ENCODE measurements at regions not wholly inside any gene's neighbourhood (a gene's known extent, or its start where the extent isn't known, plus 50 kb on each side); places are given as distances from the start of the nearest gene placed in this dataset.
A peak's percentile ranks its signal among the peaks of the same experiment; 100 is the strongest.
"Not testable (repeated sequence)": the region's sequence is repeated elsewhere in the genome, so short reads cannot be mapped to it uniquely, and the experiment has no call there.

DNA sequence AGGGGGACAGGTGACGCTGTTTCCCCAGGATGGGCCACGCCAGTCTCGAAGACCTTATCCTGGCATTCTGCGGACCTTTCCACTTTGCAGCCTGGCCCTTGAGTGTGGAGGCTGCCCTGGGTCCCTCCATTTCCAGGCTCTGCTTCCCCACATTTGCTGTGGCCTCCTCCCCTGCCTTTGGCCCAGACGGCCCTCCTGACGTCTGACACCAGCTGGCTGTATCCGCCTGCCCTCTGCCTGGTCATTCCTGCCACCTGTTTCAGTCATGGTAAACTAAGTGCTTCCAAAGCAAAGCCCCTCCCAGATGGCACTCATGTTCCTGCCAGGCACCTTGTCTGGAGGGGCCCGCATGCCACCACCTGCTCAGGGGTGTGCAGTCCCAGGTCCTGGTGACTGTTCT lies 95.1 kb downstream of the ASB1 start:
- Histone ChIP-seq H3K4me1 (ENCODE audit: control insufficient read depth, insufficient read depth, low read length) (peaks cover 20% of the 10 kb centered on the region), H3K27me3 (replicated peaks; ENCODE audit: control insufficient read depth, insufficient read depth, low read length) (no peaks in the 10 kb centered on the region), H3K4me3 (ENCODE audit: low read length) (no peak overlapping the region), H3K9ac (ENCODE audit: low read length) (no peak overlapping the region), H3K9me3 (ENCODE audit: control insufficient read depth, low read length) (peaks cover 12% of the 10 kb centered on the region), H3K36me3 (ENCODE audit: control insufficient read depth, insufficient read depth, low read length, severe bottlenecking) (no peaks in the 10 kb centered on the region)
- no peak for DNase-seq (ENCODE audit: low read depth)

- peak; percentile 4 for DNase-seq (ENCODE audit: low read depth)
- Histone ChIP-seq H3K36me3 (ENCODE audit: control insufficient read depth, insufficient read depth, low read length, severe bottlenecking) (no peaks in the 10 kb centered on the region), H3K9ac (ENCODE audit: low read length) (no peak overlapping the region), H3K9me3 (ENCODE audit: control insufficient read depth, low read length) (no peaks in the 10 kb centered on the region), H3K4me3 (ENCODE audit: low read length) (no peak overlapping the region), H3K4me1 (ENCODE audit: control insufficient read depth, insufficient read depth, low read length) (peaks cover 14% of the 10 kb centered on the region), H3K27me3 (replicated peaks; ENCODE audit: control insufficient read depth, insufficient read depth, low read length) (no peaks in the 10 kb centered on the region)
Observed at GRCh38 chr2:238523158-238524110, 96.7 kb downstream of the ASB1 start.

DNA sequence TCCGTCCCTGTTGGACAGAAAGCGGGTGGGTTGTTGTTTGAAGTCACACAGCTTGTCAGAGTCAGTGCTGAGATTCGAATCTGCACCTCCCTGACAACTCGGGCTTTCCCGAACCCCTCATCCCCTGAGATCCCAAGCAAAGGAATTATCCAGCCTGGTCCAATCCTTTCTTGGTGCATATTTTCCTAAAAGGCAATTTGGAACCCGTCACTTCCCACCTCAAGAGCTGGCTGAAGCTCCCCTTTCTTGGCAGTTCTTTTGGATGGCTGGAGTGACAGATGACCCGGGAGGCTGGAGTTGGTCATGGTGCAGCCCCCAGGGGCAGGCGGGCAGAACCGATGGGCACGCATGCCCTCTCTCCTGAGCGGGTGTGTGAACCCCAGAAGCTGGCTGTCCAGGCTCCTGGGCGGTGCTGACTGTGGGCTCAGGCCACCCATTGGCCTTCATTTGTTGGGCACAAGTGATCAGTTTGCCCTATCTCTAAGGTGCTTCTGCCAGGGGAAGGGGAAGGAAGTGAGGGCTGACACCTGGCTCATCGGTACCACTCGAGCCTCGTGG lies 97.8 kb downstream of the ASB1 start:
- no peaks in the 10 kb centered on the region for H3K36me3 ChIP-seq (ENCODE audit: control insufficient read depth, insufficient read depth, low read length, severe bottlenecking)
- DNase-seq (ENCODE audit: low read depth) = no peak

DNA sequence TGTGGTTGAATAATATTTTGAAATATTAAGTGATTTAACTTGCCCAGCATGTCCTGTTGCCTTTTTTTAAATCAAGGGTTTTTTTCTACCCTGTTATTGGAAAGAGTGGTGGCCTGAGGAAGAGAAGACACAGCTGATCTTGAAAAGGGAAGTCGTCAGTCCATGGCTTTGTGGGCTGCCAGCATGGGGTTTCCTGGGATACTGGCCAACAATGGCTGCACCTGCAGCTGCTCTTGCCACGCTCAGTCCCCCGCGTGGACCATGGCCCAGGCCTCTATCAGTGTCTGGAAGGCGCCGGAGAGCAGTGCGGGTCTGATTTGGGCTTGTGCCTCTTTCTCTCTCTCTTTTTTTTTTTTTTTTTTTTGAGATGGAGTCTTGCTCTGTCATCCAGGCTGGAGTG lies 99.3 kb downstream of the ASB1 start:
- H3K9ac ChIP-seq (ENCODE audit: low read length) = no peak overlapping the region
- H3K4me1 ChIP-seq (ENCODE audit: control insufficient read depth, insufficient read depth, low read length) = peaks cover 6% of the 10 kb centered on the region
- H3K4me3 ChIP-seq (ENCODE audit: low read length) = no peak overlapping the region
- no peaks in the 10 kb centered on the region for H3K27me3 ChIP-seq (replicated peaks; ENCODE audit: control insufficient read depth, insufficient read depth, low read length)
- no peaks in the 10 kb centered on the region for H3K9me3 ChIP-seq (ENCODE audit: control insufficient read depth, low read length)
- no peak for DNase-seq (ENCODE audit: low read depth)
- H3K36me3 ChIP-seq (ENCODE audit: control insufficient read depth, insufficient read depth, low read length, severe bottlenecking) = no peaks in the 10 kb centered on the region

More for the DNA sequence above, 97.8 kb downstream of the ASB1 start:
- Histone ChIP-seq H3K27me3 (replicated peaks; ENCODE audit: control insufficient read depth, insufficient read depth, low read length) (no peaks in the 10 kb centered on the region), H3K9me3 (ENCODE audit: control insufficient read depth, low read length) (no peaks in the 10 kb centered on the region), H3K4me3 (ENCODE audit: low read length) (no peak overlapping the region), H3K4me1 (ENCODE audit: control insufficient read depth, insufficient read depth, low read length) (peaks cover 6% of the 10 kb centered on the region), H3K9ac (ENCODE audit: low read length) (no peak overlapping the region)

DNA sequence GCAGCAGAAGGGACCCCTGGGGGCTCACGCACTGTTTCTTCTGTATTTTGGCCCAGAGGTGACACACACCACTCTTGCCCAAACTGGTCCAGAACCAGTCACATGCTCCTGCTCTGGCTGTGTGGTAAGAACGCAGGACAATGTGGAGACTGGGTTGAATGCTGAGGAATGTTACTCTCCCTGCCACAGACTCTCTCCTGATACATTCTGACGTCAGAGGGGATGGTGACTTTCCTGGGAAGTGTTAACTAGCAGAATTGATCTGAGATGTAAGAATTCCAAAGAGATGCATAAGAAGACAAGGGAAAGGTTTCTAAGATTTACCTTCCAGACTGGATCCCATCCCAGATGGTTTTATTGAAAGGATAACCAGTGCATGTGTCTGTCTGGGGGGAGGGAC lies 100.8 kb downstream of the ASB1 start:
- peak; percentile 31 for DNase-seq (ENCODE audit: low read depth)
- peaks cover 7% of the 10 kb centered on the region for H3K9me3 ChIP-seq (ENCODE audit: control insufficient read depth, low read length)
- no peaks in the 10 kb centered on the region for H3K27me3 ChIP-seq (replicated peaks; ENCODE audit: control insufficient read depth, insufficient read depth, low read length)
- peaks cover 6% of the 10 kb centered on the region for H3K4me1 ChIP-seq (ENCODE audit: control insufficient read depth, insufficient read depth, low read length)
- no peak overlapping the region for H3K4me3 ChIP-seq (ENCODE audit: low read length)
- no peaks in the 10 kb centered on the region for H3K36me3 ChIP-seq (ENCODE audit: control insufficient read depth, insufficient read depth, low read length, severe bottlenecking)
- H3K9ac ChIP-seq (ENCODE audit: low read length) = no peak overlapping the region

- Histone ChIP-seq H3K9me3 (ENCODE audit: control insufficient read depth, low read length) (peaks cover 7% of the 10 kb centered on the region), H3K36me3 (ENCODE audit: control insufficient read depth, insufficient read depth, low read length, severe bottlenecking) (no peaks in the 10 kb centered on the region), H3K4me1 (ENCODE audit: control insufficient read depth, insufficient read depth, low read length) (no peaks in the 10 kb centered on the region), H3K4me3 (ENCODE audit: low read length) (no peak overlapping the region), H3K9ac (ENCODE audit: low read length) (no peak overlapping the region), H3K27me3 (replicated peaks; ENCODE audit: control insufficient read depth, insufficient read depth, low read length) (no peaks in the 10 kb centered on the region)
- peak; percentile 83 for DNase-seq (ENCODE audit: low read depth)
Observed at GRCh38 chr2:238528953-238529781, 102.4 kb downstream of the ASB1 start.

GRCh38 chr2:238531017-238531645 lies 104.4 kb downstream of the ASB1 start:
- not testable (repeated sequence) for H3K9ac ChIP-seq (ENCODE audit: low read length); H3K36me3 ChIP-seq (ENCODE audit: control insufficient read depth, insufficient read depth, low read length, severe bottlenecking); H3K9me3 ChIP-seq (ENCODE audit: control insufficient read depth, low read length); H3K4me1 ChIP-seq (ENCODE audit: control insufficient read depth, insufficient read depth, low read length); H3K4me3 ChIP-seq (ENCODE audit: low read length); DNase-seq (ENCODE audit: low read depth); H3K27me3 ChIP-seq (replicated peaks; ENCODE audit: control insufficient read depth, insufficient read depth, low read length)

- H3K27me3 ChIP-seq (replicated peaks; ENCODE audit: control insufficient read depth, insufficient read depth, low read length); H3K9me3 ChIP-seq (ENCODE audit: control insufficient read depth, low read length); H3K36me3 ChIP-seq (ENCODE audit: control insufficient read depth, insufficient read depth, low read length, severe bottlenecking); DNase-seq (ENCODE audit: low read depth); H3K9ac ChIP-seq (ENCODE audit: low read length); H3K4me1 ChIP-seq (ENCODE audit: control insufficient read depth, insufficient read depth, low read length); H3K4me3 ChIP-seq (ENCODE audit: low read length): not testable (repeated sequence)
Observed at GRCh38 chr2:238543732-238544131, 117.0 kb downstream of the ASB1 start.

GRCh38 chr2:238548902-238549462 lies 122.3 kb downstream of the ASB1 start:
- H3K9ac ChIP-seq (ENCODE audit: low read length) = no peak overlapping the region
- no peak for DNase-seq (ENCODE audit: low read depth)
- no peaks in the 10 kb centered on the region for H3K4me1 ChIP-seq (ENCODE audit: control insufficient read depth, insufficient read depth, low read length)
- H3K27me3 ChIP-seq (replicated peaks; ENCODE audit: control insufficient read depth, insufficient read depth, low read length) = no peaks in the 10 kb centered on the region
- no peaks in the 10 kb centered on the region for H3K36me3 ChIP-seq (ENCODE audit: control insufficient read depth, insufficient read depth, low read length, severe bottlenecking)
- peaks cover 11% of the 10 kb centered on the region for H3K9me3 ChIP-seq (ENCODE audit: control insufficient read depth, low read length)
- H3K4me3 ChIP-seq (ENCODE audit: low read length) = no peak overlapping the region

DNA sequence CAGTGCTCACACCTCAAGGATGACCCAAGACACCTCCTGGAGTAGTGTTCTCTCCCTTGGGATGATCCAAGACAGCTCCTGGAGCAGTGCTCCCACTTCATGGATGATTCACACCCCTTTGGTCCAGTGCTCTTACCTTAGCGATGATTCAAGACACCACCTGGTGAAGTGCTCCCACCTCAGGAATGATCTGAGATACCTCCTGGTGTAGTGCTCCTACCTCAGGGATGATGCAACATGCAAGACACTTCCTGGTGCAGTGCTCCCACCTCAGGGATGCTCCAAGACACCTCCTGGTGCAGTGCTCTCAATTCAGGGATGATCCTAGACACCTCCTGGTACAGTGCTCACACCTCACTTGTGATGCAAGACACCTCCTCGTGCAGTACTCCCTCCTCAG lies 123.1 kb downstream of the ASB1 start:
- H3K36me3 ChIP-seq (ENCODE audit: control insufficient read depth, insufficient read depth, low read length, severe bottlenecking) = no peaks in the 10 kb centered on the region
- no peak for DNase-seq (ENCODE audit: low read depth)
- no peak overlapping the region for H3K4me3 ChIP-seq (ENCODE audit: low read length)
- no peak overlapping the region for H3K9ac ChIP-seq (ENCODE audit: low read length)
- H3K27me3 ChIP-seq (replicated peaks; ENCODE audit: control insufficient read depth, insufficient read depth, low read length) = no peaks in the 10 kb centered on the region
- H3K9me3 ChIP-seq (ENCODE audit: control insufficient read depth, low read length) = peaks cover 11% of the 10 kb centered on the region
- H3K4me1 ChIP-seq (ENCODE audit: control insufficient read depth, insufficient read depth, low read length) = no peaks in the 10 kb centered on the region

All from adipocyte (in vitro differentiated cells).